DND-41 (cell line): ENCODE measurements at regions not wholly inside any gene's neighbourhood (a gene's known extent, or its start where the extent isn't known, plus 50 kb on each side); places are given as distances from the start of the nearest gene placed in this dataset.

Experiments
- ATAC-seq: fragments of 200-7000 bp; cut with Tn5 transposase; 3 replicates; pipeline ENCODE4 v1.9.1; 2021; ENCODE audit warnings: low read depth; ENCODE audit not compliant: insufficient read depth
- DNase-seq: peaks from one replicate; pipeline ENCODE4 v3.0.0-alpha.2; 2020
- H2AFZ ChIP-seq: 2 replicates; pipeline ENCODE4 v1.6.0; 2012; ENCODE audit warnings: low read depth, low read length
- H3K27ac ChIP-seq: 2 replicates; pipeline ENCODE4 v1.5.1; 2012; ENCODE audit warnings: low read length, inconsistent platforms
- H3K27me3 ChIP-seq: fragments of 200-600 bp; sonication (generic); 2 replicates; pipeline ENCODE4 v1.6.0; 2012; ENCODE audit warnings: low read length, mild to moderate bottlenecking, inconsistent platforms; ENCODE audit not compliant: insufficient read depth, poor library complexity
- H3K36me3 ChIP-seq: 2 replicates; pipeline ENCODE4 v1.5.1; 2012; ENCODE audit warnings: low read length, inconsistent platforms; ENCODE audit not compliant: insufficient read depth
- H3K4me1 ChIP-seq: 2 replicates; pipeline ENCODE4 v1.5.1; 2012; ENCODE audit warnings: mild to moderate bottlenecking, low read length; ENCODE audit not compliant: insufficient read depth
- H3K4me2 ChIP-seq: 2 replicates; pipeline ENCODE4 v1.6.0; 2012; ENCODE audit warnings: mild to moderate bottlenecking, moderate library complexity, low read length, inconsistent platforms; ENCODE audit not compliant: insufficient read depth
- H3K4me3 ChIP-seq, 2 experiments: fragments of 200-600 bp in 1 of 2; shearing (Covaris generic) in 1 of 2; 2 replicates each; pipeline ENCODE4 v1.5.1; 2012 to 2016; ENCODE audit warnings: inconsistent platforms in 2 of 2, low read length in 2 of 2, mild to moderate bottlenecking in 2 of 2, low read depth in 1 of 2, moderate library complexity in 1 of 2
- H3K79me2 ChIP-seq: 2 replicates; pipeline ENCODE4 v1.6.0; 2012; ENCODE audit warnings: low read length, inconsistent platforms; ENCODE audit not compliant: insufficient read depth
- H3K9ac ChIP-seq: 2 replicates; pipeline ENCODE4 v1.6.0; 2012; ENCODE audit warnings: low read depth, mild to moderate bottlenecking, inconsistent platforms, low read length, moderate library complexity
- H3K9me3 ChIP-seq: 2 replicates; pipeline ENCODE4 v1.5.1; 2012; ENCODE audit warnings: low read length, moderate library complexity, mild to moderate bottlenecking, inconsistent platforms; ENCODE audit not compliant: insufficient read depth, severe bottlenecking
- H4K20me1 ChIP-seq: 2 replicates; pipeline ENCODE4 v1.6.0; 2012; ENCODE audit warnings: low read length; ENCODE audit not compliant: insufficient read depth
- CTCF ChIP-seq: IDR thresholded peaks from 2 replicates; pipeline ENCODE4 v1.5.1; 2012; ENCODE audit warnings: borderline replicate concordance, low read length, moderate library complexity, mild to moderate bottlenecking; ENCODE audit not compliant: poor library complexity, severe bottlenecking; ENCODE audit errors: extremely low read depth
- EZH2 ChIP-seq: IDR thresholded peaks from 3 replicates; pipeline ENCODE4 v1.6.1; 2012; ENCODE audit warnings: borderline replicate concordance, low read depth, mild to moderate bottlenecking, moderate library complexity, low read length, inconsistent platforms; ENCODE audit not compliant: severe bottlenecking

GRCh38 chr1:30345491-30346130 is 377.8 kb downstream of the MATN1 start:
- Histone ChIP-seq H3K9me3 (peaks cover 4% of the 10 kb centered on the region), H3K4me2 (no peak overlapping the region), H3K9ac (no peak overlapping the region), H3K27me3 (peaks cover 3% of the 10 kb centered on the region), H3K36me3 (no peaks in the 10 kb centered on the region), H4K20me1 (no peaks in the 10 kb centered on the region), H2AFZ (no peak overlapping the region), H3K79me2 (no peaks in the 10 kb centered on the region), H3K4me3 (no peak overlapping the region), H3K4me1 (no peaks in the 10 kb centered on the region), H3K27ac (no peak overlapping the region)
- ATAC-seq (no peak), DNase-seq (no peak)
- no peak for TF ChIP-seq EZH2
- TF ChIP-seq CTCF, result no peak

GRCh38 chr1:30343562-30343961 is 379.8 kb downstream of the MATN1 start:
- no peak for DNase-seq
- H3K4me1 ChIP-seq, result no peaks in the 10 kb centered on the region
- TF ChIP-seq EZH2 (no peak), CTCF (no peak)

GRCh38 chr1:30342535-30343141 is 380.7 kb downstream of the MATN1 start:
- Histone ChIP-seq H3K27me3 (peaks cover 3% of the 10 kb centered on the region), H3K4me1 (no peaks in the 10 kb centered on the region), H3K36me3 (no peaks in the 10 kb centered on the region), H3K4me3 (no peak overlapping the region), H3K79me2 (no peaks in the 10 kb centered on the region), H3K9ac (no peak overlapping the region), H2AFZ (no peak overlapping the region), H3K27ac (no peak overlapping the region), H3K4me2 (no peak overlapping the region), H3K9me3 (peaks cover 4% of the 10 kb centered on the region), H4K20me1 (no peaks in the 10 kb centered on the region)
- DNase-seq (no peak), ATAC-seq (no peak)
- no peak for TF ChIP-seq EZH2
- no peak for TF ChIP-seq CTCF

More at GRCh38 chr1:30343562-30343961, 379.8 kb downstream of the MATN1 start:
- no peaks in the 10 kb centered on the region for H3K79me2 ChIP-seq
- ATAC-seq, result no peak
- no peaks in the 10 kb centered on the region for H4K20me1 ChIP-seq
- no peak overlapping the region for H3K4me3 ChIP-seq
- H3K27ac ChIP-seq, result no peak overlapping the region
- no peaks in the 10 kb centered on the region for H3K36me3 ChIP-seq
- no peak overlapping the region for H2AFZ ChIP-seq
- peaks cover 3% of the 10 kb centered on the region for H3K27me3 ChIP-seq
- H3K9me3 ChIP-seq, result peaks cover 4% of the 10 kb centered on the region
- H3K4me2 ChIP-seq, result no peak overlapping the region
- H3K9ac ChIP-seq, result no peak overlapping the region
